ENCODE measurements at regions not wholly inside any gene's neighbourhood (a gene's known extent, or its start where the extent isn't known, plus 50 kb on each side); places are given as distances from the start of the nearest gene placed in this dataset.

- Histone ChIP-seq H3K4me1 (ENCODE audit: low read depth, poor library complexity, severe bottlenecking) (peaks cover 21% of the 10 kb centered on the region), H3K36me3 (ENCODE audit: insufficient read depth) (no peaks in the 10 kb centered on the region), H3K4me3 (IDR thresholded peaks at IDR 0.05; ENCODE audit: insufficient read depth, low read depth, low read length) (peak overlapping the region; percentile 50), H3K79me2 (ENCODE audit: insufficient read depth, low read depth) (no peaks in the 10 kb centered on the region), H3K9ac (peak overlapping the region; percentile 60), H3K27me3 (ENCODE audit: insufficient read depth, low read depth) (no peaks in the 10 kb centered on the region), H3K4me2 (peak overlapping the region; percentile 88), H4K20me1 (ENCODE audit: insufficient read depth) (no peaks in the 10 kb centered on the region), H3K27ac (peak overlapping the region; percentile 84), H2AFZ (ENCODE audit: low read depth) (peak overlapping the region; percentile 79)
- TF ChIP-seq, protein P1, sequence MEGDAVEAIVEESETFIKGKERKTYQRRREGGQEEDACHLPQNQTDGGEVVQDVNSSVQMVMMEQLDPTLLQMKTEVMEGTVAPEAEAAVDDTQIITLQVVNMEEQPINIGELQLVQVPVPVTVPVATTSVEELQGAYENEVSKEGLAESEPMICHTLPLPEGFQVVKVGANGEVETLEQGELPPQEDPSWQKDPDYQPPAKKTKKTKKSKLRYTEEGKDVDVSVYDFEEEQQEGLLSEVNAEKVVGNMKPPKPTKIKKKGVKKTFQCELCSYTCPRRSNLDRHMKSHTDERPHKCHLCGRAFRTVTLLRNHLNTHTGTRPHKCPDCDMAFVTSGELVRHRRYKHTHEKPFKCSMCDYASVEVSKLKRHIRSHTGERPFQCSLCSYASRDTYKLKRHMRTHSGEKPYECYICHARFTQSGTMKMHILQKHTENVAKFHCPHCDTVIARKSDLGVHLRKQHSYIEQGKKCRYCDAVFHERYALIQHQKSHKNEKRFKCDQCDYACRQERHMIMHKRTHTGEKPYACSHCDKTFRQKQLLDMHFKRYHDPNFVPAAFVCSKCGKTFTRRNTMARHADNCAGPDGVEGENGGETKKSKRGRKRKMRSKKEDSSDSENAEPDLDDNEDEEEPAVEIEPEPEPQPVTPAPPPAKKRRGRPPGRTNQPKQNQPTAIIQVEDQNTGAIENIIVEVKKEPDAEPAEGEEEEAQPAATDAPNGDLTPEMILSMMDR (conservative IDR thresholded peaks at IDR 0.05; ENCODE audit: low read depth, low read length), result no peak
Observed at GRCh38 chr21:24995216-24995615, 612.1 kb downstream of the MRPL39 start.

DNA sequence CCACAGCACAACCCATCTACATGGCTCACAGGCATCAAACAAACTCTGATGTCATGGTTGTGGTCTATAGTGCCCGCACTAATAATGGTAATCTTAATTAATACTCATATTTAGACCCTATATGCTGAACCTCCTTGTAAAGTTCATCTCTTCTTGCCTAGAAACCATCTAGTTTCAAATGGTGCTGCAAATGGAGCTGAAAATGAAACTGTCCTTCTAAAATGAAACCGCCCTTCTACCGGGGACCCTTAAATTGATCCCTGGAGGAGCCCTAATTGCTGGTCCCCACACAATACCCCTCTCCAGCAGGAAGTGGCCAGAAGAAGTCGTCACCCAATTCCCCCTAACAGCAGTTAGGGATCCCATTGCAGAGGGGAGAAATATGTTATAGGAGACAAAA lies 612.6 kb downstream of the MRPL39 start:
- Histone ChIP-seq H3K4me3 (IDR thresholded peaks at IDR 0.05; ENCODE audit: insufficient read depth, low read depth, low read length) (peak overlapping the region; percentile 50), H3K27ac (peak overlapping the region; percentile 84), H3K4me1 (ENCODE audit: low read depth, poor library complexity, severe bottlenecking) (peaks cover 21% of the 10 kb centered on the region), H4K20me1 (ENCODE audit: insufficient read depth) (no peaks in the 10 kb centered on the region), H3K27me3 (ENCODE audit: insufficient read depth, low read depth) (no peaks in the 10 kb centered on the region), H3K4me2 (peak overlapping the region; percentile 88), H2AFZ (ENCODE audit: low read depth) (peak overlapping the region; percentile 79), H3K36me3 (ENCODE audit: insufficient read depth) (no peaks in the 10 kb centered on the region), H3K9ac (peak overlapping the region; percentile 60), H3K79me2 (ENCODE audit: insufficient read depth, low read depth) (no peaks in the 10 kb centered on the region)
- TF ChIP-seq, protein P1 (conservative IDR thresholded peaks at IDR 0.05; ENCODE audit: low read depth, low read length), result no peak

GRCh38 chr21:24989516-24989915 lies 617.8 kb downstream of the MRPL39 start:
- peaks cover 6% of the 10 kb centered on the region for H3K4me1 ChIP-seq (ENCODE audit: low read depth, poor library complexity, severe bottlenecking)
- H2AFZ ChIP-seq (ENCODE audit: low read depth), result no peak overlapping the region
- TF ChIP-seq, protein P1 (conservative IDR thresholded peaks at IDR 0.05; ENCODE audit: low read depth, low read length), result no peak
- H3K79me2 ChIP-seq (ENCODE audit: insufficient read depth, low read depth), result no peaks in the 10 kb centered on the region
- H4K20me1 ChIP-seq (ENCODE audit: insufficient read depth), result no peaks in the 10 kb centered on the region
- H3K9ac ChIP-seq, result no peak overlapping the region
- H3K36me3 ChIP-seq (ENCODE audit: insufficient read depth), result no peaks in the 10 kb centered on the region
- H3K4me3 ChIP-seq (IDR thresholded peaks at IDR 0.05; ENCODE audit: insufficient read depth, low read depth, low read length), result no peak overlapping the region
- H3K27ac ChIP-seq, result no peak overlapping the region
- H3K27me3 ChIP-seq (ENCODE audit: insufficient read depth, low read depth), result no peaks in the 10 kb centered on the region
- no peak overlapping the region for H3K4me2 ChIP-seq

- peaks cover under 1% of the 10 kb centered on the region for H3K4me1 ChIP-seq (ENCODE audit: low read depth, poor library complexity, severe bottlenecking)
Observed at GRCh38 chr21:24988941-24989340, 618.3 kb downstream of the MRPL39 start.

More at GRCh38 chr21:24988941-24989340, 618.3 kb downstream of the MRPL39 start:
- H3K4me2 ChIP-seq, result no peak overlapping the region
- TF ChIP-seq, protein P1 (conservative IDR thresholded peaks at IDR 0.05; ENCODE audit: low read depth, low read length), result no peak
- H3K4me3 ChIP-seq (IDR thresholded peaks at IDR 0.05; ENCODE audit: insufficient read depth, low read depth, low read length), result no peak overlapping the region
- H3K79me2 ChIP-seq (ENCODE audit: insufficient read depth, low read depth), result no peaks in the 10 kb centered on the region
- no peaks in the 10 kb centered on the region for H4K20me1 ChIP-seq (ENCODE audit: insufficient read depth)
- no peaks in the 10 kb centered on the region for H3K27me3 ChIP-seq (ENCODE audit: insufficient read depth, low read depth)
- H3K27ac ChIP-seq, result no peak overlapping the region
- no peaks in the 10 kb centered on the region for H3K36me3 ChIP-seq (ENCODE audit: insufficient read depth)
- no peak overlapping the region for H2AFZ ChIP-seq (ENCODE audit: low read depth)
- no peak overlapping the region for H3K9ac ChIP-seq
